IPS DF 19.7 (cell line): ENCODE measurements at regions not wholly inside any gene's neighbourhood (a gene's known extent, or its start where the extent isn't known, plus 50 kb on each side); places are given as distances from the start of the nearest gene placed in this dataset.

Source experiments
- DNase-seq: peaks from one replicate; pipeline ENCODE4 v3.0.0-alpha.2; 2013; ENCODE audit warnings: low read depth, low spot score

DNA sequence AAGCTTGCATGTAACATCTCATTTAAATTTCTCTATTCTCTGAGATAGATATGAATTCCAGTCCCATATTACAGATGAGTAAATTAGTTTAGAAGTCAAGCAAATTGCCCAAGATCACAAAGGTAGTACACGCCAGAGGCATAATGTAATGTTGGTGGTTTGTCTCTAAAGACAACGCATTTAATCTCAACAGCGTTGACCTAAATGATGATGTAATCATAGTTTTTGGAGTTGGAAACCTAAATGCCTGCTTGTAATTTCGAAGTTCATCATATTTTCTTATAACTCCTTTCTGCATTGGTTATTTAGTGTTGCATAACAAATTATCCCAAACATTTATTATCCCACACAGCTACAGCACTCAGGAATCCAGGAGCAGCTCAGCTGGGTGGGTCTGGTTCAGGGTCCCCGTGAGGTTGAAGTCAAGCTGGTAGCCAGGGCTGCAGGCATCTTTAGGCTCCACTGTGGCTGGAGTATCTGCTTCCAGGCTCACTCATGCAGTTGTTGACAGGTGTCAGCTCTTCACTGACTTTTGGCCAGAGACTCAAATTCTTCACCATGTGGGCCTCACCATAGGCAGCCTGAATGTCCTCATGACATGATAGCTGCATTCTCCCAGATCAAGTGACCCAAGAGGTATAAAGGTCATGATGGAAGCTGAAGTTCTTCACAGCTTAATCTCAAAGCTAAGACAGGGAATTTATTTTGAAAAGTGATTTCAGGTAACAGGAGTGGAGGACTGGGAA is 122.0 kb upstream of the SPTLC3 start:
- no peak for DNase-seq

DNA sequence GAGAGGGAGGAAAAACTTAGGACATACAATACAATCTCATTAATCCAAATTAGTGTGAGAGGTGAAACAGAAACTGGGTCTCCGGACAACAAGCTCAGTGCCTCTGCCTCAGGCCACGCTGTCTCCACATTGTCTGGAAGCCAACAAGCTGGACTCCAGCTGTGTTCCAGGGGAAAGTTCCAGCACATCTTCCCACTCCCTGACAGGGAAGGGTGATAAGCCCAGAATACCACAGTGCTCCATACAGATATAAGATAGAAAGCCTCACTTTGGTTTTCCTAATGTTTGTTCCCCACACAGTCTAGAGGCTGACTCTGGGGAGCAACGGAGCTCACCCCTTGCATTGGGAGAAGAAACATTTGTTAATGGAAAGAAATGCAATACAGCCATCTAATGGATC is 117.1 kb upstream of the SPTLC3 start:
- DNase-seq = no peak

DNA sequence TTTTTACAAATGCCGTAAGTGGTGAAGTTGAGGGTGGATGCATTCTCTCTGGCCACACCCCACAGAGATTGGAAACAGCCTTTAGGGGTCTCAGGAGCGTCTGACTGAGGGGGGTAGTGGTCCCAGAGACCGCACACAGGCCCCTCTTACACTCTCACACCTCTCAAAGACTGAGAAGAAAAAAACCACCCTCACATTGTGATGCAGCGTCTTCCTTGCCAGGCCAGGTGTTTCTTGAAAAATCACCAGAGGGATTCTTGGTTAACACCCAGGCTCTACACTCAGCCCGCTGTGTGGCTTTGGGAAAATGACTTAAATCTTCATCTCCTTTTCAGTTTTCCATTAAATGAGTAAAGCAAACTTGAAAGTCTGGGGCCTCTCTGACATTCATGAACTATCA is 115.8 kb upstream of the SPTLC3 start:
- DNase-seq = no peak

DNA sequence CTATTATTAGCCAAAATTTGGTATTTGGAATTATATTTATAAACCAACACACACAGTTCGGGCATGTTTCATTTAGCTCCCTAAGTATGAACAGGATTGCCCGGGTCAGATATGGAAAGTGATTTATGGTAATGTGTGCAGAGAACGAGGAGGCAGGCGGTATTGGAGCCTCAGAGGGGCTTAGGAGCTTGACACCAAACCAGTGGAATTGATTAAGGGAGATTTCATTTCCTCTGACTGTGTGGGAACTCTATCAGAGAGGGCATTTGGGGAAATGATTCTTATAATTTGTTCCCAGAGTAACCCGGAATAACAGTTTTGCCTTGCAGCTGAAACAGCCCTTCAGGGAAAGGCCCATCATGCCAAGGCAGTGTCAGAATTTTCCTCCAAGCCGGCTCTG is 115.1 kb upstream of the SPTLC3 start:
- DNase-seq = no peak

DNA sequence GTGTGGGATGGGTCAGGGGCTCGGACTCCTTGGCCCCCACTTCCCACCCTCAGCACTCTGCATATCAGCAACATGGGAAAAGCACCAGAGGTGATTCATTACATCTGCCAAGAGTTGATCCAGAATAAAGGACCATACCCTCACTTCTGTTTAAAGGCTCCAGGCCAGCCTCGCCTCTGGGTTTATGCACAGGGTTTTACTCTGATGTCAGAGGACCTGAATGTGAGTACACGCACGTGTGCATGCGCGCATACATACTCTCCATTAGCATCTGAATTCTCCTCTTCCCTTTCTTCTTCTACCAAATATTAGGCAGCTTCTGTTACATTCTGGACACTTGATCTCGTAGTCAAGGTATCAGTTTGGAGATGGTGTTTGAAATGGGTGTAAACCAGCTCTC is 114.7 kb upstream of the SPTLC3 start:
- DNase-seq = no peak

DNA sequence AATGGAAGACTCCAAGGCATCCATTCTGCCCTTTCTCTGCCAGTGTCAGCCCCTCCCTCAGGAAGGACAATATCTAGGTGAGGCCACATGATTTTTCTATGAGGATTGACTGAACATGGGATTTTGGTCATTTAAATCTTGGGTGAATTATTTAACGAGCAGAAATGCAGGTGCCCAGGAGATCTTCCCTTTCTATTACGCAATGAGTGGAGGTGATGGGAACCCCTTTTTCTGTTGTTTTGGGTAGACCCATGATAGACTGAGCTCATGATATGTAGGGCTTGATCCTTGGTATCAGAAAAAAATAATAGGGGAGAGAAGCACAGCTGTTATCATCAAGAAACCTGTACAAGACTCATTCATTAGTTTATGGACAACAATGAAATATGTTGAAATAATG is 112.6 kb upstream of the SPTLC3 start:
- no peak for DNase-seq

DNA sequence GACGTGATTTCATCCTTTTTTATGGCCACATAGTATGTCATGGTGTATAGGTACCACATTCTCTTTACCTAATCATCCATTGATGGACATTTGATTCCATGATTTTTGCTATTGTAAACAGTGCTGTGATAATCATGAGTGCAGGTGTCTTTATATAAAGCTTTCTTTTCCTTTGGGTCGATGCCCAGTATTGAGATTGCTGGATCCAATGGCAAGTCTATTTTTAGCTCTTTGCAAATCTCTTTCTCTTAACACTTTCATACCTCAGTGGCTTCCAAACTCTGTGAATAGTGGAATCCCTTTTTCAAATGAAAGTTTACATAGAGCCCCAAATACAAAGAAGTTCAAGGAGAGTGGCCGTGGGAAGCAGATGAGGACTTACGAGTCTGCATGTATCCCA is 105.8 kb upstream of the SPTLC3 start:
- no peak for DNase-seq

DNA sequence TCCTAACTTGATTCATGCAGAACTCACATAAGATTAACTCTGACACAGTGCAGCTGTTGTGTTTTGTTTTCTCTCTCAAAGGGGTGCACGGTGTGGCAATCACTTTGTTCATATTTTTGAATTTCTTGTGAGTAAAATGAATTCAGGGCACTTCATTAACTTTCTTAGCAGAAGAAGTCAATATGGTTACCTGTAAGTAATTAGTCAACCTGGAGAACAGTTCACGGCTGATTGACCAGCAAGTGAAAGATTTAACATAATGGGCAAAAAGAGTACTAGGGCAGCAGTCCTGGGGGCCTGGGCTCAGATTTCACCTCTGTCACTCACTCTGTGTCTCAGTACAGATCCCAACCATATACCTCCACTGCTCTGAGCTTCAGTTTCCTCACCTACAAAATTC is 102.4 kb upstream of the SPTLC3 start:
- no peak for DNase-seq

DNA sequence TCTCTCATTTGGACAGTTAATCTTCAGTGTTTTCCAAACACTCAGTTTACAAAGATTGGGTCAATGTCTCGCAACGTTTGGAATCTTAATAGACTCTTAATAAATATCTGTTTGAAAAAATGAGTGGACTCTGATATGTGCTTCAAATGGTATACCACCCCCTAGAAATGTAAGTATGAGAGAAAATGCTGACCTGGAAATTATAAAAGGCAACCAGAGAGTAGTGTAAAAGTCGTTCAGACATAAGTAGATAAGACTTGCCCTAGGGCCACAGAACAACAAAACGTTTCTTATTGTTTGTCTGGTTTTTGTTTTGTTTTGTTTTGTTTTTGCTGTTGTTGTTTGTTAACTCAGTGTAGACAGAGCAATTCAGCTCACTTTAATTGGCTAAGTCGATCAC is 97.4 kb upstream of the SPTLC3 start:
- no peak for DNase-seq

DNA sequence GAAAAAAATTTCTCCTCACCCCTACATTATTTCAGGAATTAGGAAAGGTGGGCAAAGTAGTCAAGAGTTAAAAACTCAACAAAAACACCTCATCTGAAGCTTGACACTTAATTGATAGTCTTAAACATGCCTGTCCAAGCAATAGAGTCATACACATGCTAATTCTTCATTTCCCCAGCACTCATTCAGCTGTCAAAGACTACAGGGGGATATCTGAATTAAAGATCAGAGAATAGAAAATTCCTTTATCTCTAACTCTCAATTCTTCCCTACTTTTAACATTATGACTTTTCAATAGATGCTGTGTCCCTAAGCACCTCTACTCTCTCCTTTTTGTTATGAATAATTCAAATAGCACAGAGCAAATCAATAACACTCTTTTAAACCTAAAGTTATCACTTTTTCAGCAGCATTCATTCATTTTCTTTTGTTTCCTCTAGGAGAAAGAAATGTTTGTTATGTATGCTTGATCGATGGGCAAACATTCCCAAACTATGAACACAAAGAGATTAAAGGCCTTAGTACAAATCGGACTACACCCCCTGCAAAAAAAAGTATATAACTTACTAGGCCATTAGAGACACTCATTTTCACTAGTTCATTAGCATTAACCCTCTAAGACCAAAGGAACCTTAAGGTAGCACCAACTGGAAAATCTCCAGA is 94.9 kb upstream of the SPTLC3 start:
- DNase-seq = no peak

DNA sequence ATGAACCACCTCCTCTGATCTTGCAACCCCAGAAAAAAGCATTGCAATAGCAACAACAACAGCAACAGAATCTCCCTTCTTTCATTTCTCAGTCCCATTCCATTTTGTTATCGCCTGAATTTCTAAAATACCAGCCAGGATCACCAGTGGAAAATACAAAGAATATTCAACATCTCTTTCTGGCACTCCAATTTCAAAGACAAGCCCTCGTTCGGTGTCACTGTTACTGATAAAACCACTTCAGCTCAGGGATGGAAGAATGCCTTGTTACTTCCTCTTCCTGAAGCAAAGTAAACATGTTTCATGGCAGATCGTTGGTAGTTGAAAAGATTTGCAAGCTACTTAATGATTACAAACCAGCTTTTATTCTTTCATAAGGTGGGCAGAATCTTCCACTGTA is 94.0 kb upstream of the SPTLC3 start:
- DNase-seq = no peak

DNA sequence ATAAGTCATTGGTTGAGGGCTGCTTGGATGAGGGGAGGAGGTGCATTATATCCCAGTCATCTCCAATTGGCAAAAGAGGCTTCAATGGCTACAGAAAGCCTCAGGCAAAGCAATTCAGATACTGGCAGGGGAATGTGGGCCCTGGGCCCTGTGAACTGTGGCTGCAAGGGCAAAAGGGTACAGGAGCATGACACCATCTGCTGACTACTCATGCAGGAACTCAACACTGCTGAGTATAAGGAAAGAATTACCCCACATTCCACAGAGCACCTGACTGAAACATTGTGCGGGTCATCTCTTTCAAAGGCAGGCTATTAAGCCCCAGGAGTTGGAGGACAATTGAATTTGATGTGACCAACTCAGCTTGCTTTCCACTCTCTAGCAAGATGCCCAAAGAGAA is 92.1 kb upstream of the SPTLC3 start:
- no peak for DNase-seq

DNA sequence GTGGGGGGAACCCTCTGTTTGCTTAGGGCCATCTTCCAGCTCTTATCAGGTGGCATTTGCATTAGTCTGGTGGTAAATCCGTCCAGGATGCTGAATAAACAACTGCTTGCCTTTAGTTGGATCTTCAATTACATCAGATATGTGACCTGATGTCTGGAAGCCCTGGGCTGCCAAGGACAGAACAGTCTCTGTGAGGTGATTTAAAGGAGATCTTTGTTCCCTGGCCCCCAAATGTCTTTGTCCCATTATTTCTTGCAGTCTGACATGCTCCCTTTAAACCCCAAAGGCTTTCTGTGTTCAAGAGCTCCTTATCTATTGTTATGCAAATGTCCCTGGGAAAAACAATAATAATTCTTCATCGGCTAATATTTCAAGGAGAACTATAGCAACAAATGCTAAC is 84.6 kb upstream of the SPTLC3 start:
- no peak for DNase-seq

DNA sequence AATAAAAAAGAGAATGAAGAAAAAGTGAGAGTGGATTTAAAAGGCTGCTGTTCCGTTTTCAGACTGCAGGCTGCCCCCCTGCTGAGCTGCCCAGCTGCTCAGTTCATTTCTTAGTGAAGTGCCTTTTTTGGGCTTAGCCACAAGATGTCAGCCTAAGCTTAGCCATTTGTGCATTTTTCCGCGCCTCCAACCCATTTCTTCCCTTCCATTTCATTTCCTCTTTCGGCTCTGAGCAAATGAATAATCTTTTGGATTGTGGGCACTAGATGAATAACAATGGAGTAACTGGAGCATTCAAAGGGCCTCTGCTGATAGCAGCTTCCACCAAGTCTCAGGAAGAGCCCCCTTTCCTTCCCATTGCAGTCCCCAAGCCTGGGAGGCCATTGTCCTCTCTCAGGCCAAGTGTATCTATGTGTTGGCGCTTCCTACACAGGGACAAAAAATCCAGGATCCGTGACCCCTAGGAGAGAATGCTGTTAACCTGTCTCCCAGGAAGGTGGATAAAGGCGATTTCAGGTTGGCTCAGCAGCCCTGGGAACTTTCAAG is 83.5 kb upstream of the SPTLC3 start:
- peak; percentile 42 for DNase-seq

DNA sequence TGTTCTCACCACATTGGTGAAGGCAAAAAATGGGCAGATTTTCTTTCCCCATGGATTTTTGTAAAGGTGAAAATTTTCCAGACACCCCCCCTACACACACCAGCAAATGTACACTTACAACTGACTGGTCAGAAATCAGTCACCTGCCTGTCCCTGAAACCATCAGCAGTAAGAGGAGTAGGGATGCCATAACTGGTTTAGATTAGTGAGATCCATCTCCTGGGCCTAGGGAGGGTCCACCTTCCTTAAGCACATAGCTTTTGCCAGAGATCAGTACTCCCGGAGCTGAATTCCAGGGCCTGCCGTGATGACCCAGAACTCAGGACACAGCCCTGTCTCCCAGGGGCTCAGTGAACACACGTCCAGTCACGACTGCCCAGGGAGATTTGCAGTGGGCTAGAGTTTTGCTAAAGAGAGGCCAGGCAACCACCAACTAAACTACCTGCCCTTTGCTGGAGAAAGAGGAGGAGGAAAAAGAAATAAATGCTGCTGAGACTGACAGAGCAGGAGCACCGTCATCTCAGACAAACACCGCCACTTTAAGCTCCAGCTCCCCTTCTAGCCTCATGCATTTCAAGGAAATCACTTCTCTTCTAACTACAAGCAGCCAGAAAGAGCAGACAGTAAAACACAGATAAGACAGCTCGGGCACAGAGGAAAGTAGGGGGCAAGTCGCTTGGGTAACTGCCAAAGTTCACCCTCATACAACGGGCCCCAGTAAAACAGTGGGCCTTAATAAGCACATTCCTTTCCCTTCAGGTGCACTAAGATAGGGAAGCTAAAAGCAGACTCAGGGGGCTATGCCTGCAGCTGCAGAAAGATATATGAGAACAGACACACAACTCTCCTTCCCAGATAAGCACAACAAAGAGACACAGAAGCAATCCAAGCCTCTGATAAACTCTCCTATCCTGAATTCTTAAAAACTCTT is 82.6 kb upstream of the SPTLC3 start:
- DNase-seq = no peak

DNA sequence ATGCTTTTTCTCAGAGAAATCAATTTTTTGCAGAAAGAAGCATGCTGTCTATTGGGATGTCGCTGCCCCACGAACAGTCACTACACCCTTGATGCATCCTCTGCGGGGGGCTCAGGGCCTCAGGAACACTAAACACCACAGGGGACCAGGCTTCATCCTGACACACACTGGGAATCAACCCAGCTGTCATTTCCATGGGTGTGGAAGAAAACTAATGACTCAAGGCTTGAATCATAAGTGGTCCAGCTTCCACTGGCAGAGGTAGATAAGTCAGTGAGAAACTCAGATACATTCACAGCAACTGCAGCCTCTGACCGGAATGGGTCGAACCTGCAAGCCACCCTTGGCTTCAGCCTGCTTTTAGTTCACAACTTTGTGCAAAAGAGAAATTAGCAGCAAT is 81.3 kb upstream of the SPTLC3 start:
- DNase-seq = no peak

DNA sequence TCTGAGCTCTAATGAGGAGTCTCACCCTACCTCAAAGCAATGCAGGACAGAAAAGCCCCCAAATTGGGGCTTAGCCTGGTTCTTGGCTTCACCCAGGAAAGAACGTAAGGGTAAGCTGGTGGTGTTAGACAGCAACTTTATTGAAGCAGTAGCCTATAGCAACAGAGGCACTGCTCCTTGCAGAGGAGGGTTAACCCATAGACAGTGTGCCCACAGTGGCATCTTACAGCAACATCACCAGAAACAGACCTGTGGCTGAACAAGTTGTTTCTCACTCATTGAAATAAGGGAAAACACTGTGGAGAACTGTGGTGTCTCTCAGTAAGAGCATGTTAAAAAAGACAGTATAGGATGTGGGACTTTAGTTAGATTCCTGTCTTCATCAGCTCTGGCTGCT is 80.4 kb upstream of the SPTLC3 start:
- DNase-seq = no peak

DNA sequence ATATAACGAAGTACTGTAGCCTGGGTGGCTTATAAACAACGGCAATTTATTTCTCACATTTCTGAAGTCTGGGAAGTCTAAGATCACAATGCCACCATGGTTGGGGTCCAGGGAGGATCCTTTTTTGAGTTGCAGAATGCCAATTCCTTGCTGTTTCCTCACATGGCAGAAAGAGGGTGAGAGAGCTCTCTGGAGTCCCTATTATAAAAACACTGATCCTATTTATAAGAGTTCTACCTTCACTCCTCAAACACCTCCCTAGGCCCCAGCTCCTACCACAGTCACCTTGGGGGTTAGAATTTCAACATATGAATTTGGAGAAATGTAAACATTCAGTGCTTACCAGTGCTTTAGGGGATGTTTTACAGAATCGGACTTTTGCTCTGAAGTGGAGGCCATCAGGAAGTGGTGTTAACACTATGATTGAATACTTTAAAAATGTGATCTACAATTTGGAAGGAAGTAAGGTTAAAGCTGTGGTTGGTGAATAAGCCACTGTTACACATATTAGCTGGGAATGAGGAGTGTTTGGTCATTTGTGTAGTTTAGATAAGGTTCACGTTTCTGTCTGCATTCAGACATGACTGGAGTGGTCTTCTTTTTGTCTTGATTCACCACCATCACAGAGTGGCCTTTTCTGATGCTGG is 79.9 kb upstream of the SPTLC3 start:
- DNase-seq = no peak

DNA sequence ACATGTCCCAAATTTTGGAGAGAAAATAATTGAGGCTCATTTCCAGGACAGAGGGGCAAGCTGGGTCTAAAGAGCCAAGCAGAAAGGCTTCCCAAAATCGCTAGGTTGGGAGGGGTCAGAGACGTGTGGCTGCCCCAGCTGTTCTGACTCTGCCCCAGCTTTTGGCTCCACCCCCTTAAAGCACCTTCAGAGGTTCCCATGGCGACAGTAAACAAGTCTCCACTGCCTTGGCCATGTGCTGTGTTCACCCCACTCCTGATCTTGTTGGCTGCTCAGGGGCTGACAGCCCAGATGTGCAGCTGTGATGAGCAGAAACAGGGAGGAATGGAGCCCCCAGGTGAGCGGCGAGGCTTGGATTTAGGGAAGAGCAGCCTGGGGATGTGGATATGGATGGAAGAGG is 72.8 kb upstream of the SPTLC3 start:
- DNase-seq = no peak

DNA sequence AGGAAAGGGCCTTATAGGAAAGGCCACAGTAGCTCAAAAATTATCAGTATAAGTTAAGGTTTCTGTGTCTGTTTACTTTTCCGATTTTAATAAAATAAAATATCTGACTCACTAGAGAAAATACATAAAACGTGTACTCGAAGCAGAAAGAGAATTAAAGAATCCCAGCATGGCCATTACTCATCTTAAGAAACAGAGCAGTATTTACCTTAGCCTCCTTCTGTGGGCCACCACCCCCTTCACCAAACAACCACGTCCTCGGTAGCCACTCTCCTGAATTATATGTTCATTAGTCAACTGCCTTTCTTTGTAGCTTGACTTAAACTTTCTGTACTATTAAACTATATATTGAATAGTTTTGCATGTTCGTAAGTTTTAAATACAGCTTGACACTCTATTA is 72.2 kb upstream of the SPTLC3 start:
- DNase-seq = no peak

DNA sequence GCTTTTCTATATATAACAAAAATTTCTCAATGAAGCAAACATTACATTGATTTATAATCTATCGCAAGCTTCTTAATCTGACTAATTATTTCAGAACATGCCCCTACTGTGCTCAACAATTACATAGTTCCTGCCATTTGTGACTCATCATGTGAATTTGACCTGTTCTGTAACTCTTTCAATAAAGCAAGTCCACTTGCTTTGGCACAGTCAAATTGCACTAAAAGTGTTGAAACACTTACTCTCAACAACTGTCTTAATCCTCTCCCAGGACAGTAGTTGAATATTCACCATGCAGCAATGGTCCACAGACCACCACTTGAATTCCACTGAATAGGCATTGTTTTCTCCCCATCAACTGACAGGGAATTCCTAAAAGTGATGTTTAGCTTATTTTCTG is 67.7 kb upstream of the SPTLC3 start:
- DNase-seq = no peak

DNA sequence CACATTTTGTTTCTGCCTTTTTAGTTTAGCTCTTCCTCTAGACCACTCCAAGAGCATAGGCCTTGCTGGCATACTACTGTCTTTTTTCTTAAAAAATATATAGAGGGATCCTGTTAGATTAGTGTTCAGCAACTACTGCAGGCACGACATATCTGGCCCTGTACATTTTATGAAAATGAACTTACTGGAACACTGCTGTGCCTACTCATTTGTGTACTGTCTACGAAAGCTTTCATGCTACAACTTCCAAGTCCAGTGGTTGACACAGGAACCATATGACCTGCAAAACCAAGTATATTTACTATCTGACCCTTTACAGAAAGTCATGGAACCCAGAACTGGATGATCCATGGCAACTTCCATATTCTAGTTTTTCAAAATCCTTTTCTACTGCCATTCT is 66.6 kb upstream of the SPTLC3 start:
- no peak for DNase-seq
